Kidney (tissue), 13 donors: ENCODE measurements at regions not wholly inside any gene's neighbourhood (a gene's known extent, or its start where the extent isn't known, plus 50 kb on each side); places are given as distances from the start of the nearest gene placed in this dataset.

Experiments
- DNase-seq, 5 donors: peaks; one replicate each; pipeline ENCODE4 v3.0.0-alpha.2; 2013 to 2020
- FAIRE-seq: peaks from 2 replicates; lab custom pipeline; 2012; peaks lifted over from hg19 to GRCh38; lab: Jason Lieb, UNC
- H3K27ac ChIP-seq, 2 donors: one replicate each; pipeline ENCODE4 v1.7.0; 2013; ENCODE audit warnings: low read depth in 2 of 2, low read length in 2 of 2, inconsistent platforms in 1 of 2
- H3K27me3 ChIP-seq: one replicate; pipeline ENCODE4 v1.7.1; 2013; ENCODE audit warnings: low read length, inconsistent platforms; ENCODE audit not compliant: control insufficient read depth, insufficient read depth
- H3K36me3 ChIP-seq, 3 donors: one replicate each; pipeline versions ENCODE4 v1.7.0 to v1.7.1; 2013; ENCODE audit warnings: low read length in 3 of 3, control low read depth in 1 of 3, inconsistent platforms in 1 of 3; ENCODE audit not compliant: insufficient read depth in 3 of 3, control insufficient read depth in 2 of 3
- H3K4me1 ChIP-seq, 3 donors: one replicate each; pipeline versions ENCODE4 v1.7.0 to v1.7.1; 2013; ENCODE audit warnings: low read length in 3 of 3, inconsistent platforms in 1 of 3, low read depth in 1 of 3; ENCODE audit not compliant: control insufficient read depth in 2 of 3, insufficient read depth in 2 of 3
- H3K4me3 ChIP-seq, 3 donors: one replicate each; pipeline versions ENCODE4 v1.7.0 to v1.8.1; 2013; ENCODE audit warnings: low read length in 3 of 3, control low read depth in 1 of 3, inconsistent platforms in 1 of 3
- H3K9ac ChIP-seq, 3 donors: one replicate each; pipeline versions ENCODE4 v1.7.0 to v1.7.1; 2013; ENCODE audit warnings: low read length in 3 of 3, control low read depth in 1 of 3, inconsistent platforms in 1 of 3
- H3K9me3 ChIP-seq, 3 donors: one replicate each; pipeline versions ENCODE4 v1.7.0 to v1.7.1; 2013; ENCODE audit warnings: low read length in 3 of 3, control low read depth in 1 of 3, inconsistent platforms in 1 of 3; ENCODE audit not compliant: control insufficient read depth in 2 of 3, insufficient read depth in 1 of 3
- CTCF ChIP-seq: IDR thresholded peaks from 3 replicates; pipeline ENCODE4 v1.5.1; 2012; ENCODE audit warnings: mild to moderate bottlenecking, moderate library complexity, borderline replicate concordance; ENCODE audit not compliant: insufficient read depth; ENCODE audit errors: extremely low read depth
- intact Hi-C: fragments of 100-400 bp; cut with DNase I; formaldehyde crosslinking; loops from one replicate; pipeline ENCODE4 v1.11.1; 2022
- donor health status: control.
- donor health status: control.
- donor health status: control.
- donor health status: control.
- donor health status: control.
- donor health status: DM: yes; HTN: yes; CAD: no.
- donor health status: Normal renal cell carcinoma (clear cell type).

GRCh38 chr6:50271266-50271665 lies 221.5 kb upstream of the DEFB112 start:
- Histone ChIP-seq H3K27me3 (no peaks in the 10 kb centered on the region), H3K36me3 (no peaks in the 10 kb centered on the region), H3K4me3 (no peak overlapping the region), H3K4me1 (no peaks in the 10 kb centered on the region), H3K27ac (no peak overlapping the region), H3K9ac (no peak overlapping the region), H3K9me3 (no peaks in the 10 kb centered on the region)
- DNase-seq (no peak), FAIRE-seq (no peak)
- intact Hi-C loops = no loop called here
- TF ChIP-seq CTCF = no peak

- FAIRE-seq = no peak
- H3K9me3 ChIP-seq = no peaks in the 10 kb centered on the region
These were observed 222.1 kb upstream of the DEFB112 start for GRCh38 chr6:50271817-50272216.

DNA sequence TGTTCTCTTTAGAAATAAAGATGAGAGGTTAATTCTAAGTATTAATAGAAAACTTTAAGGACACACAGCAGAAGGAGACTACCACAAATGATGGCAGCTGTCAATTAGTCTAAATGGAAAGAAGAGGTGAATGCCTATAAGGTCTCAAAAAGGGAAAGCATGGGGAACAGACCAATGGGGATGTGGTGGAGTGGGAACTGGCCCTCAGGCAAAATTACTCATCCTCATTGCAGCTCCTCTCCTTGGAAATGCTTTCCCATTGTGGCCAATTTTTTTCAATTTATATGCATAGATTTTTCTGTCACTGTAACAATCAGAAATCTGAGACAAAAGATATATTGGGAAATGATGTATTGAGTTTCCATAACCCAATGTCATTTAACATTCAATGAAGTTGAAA lies 222.9 kb upstream of the DEFB112 start:
- no peak for TF ChIP-seq CTCF
- FAIRE-seq = no peak
- DNase-seq = no peak
- no peaks in the 10 kb centered on the region for H3K9me3 ChIP-seq
- no peaks in the 10 kb centered on the region for H3K27me3 ChIP-seq
- H3K36me3 ChIP-seq = no peaks in the 10 kb centered on the region
- intact Hi-C loops = no loop called here
- H3K4me3 ChIP-seq = no peak overlapping the region
- H3K4me1 ChIP-seq = no peaks in the 10 kb centered on the region
- H3K9ac ChIP-seq = no peak overlapping the region
- no peak overlapping the region for H3K27ac ChIP-seq

More at GRCh38 chr6:50271817-50272216, 222.1 kb upstream of the DEFB112 start:
- intact Hi-C loops = no loop called here
- Histone ChIP-seq H3K27me3 (no peaks in the 10 kb centered on the region), H3K9ac (no peak overlapping the region), H3K4me3 (no peak overlapping the region), H3K36me3 (no peaks in the 10 kb centered on the region), H3K27ac (no peak overlapping the region), H3K4me1 (no peaks in the 10 kb centered on the region)
- TF ChIP-seq CTCF = no peak
- no peak for DNase-seq

GRCh38 chr6:50276771-50277261 lies 227.1 kb upstream of the DEFB112 start:
- intact Hi-C loops = no loop called here
- Histone ChIP-seq H3K9me3 (no peaks in the 10 kb centered on the region), H3K36me3 (no peaks in the 10 kb centered on the region), H3K27ac (no peak overlapping the region), H3K27me3 (no peaks in the 10 kb centered on the region), H3K9ac (no peak overlapping the region), H3K4me1 (no peaks in the 10 kb centered on the region), H3K4me3 (no peak overlapping the region)
- no peak for TF ChIP-seq CTCF
- DNase-seq (no peak), FAIRE-seq (no peak)
